Aorta (tissue), 5 donors: ENCODE measurements at regions not wholly inside any gene's neighbourhood (a gene's known extent, or its start where the extent isn't known, plus 50 kb on each side); places are given as distances from the start of the nearest gene placed in this dataset.

Source experiments
- ATAC-seq: fragments of 200-7000 bp; cut with Tn5 transposase; one replicate; pipeline ENCODE4 v1.9.1; 2022; ENCODE audit warnings: moderate library complexity; ENCODE audit not compliant: low FRiP score
- DNase-seq, 2 donors: peaks; one replicate each; pipeline ENCODE4 v3.0.0-alpha.2; 2020
- H3K27ac ChIP-seq, 2 donors: one replicate each; pipeline ENCODE4 v1.5.1; 2013; ENCODE audit warnings: low read length in 2 of 2, mild to moderate bottlenecking in 2 of 2, moderate library complexity in 2 of 2, control low read depth in 1 of 2, inconsistent platforms in 1 of 2, low read depth in 1 of 2
- H3K27me3 ChIP-seq, 2 donors: one replicate each; pipeline ENCODE4 v1.6.1; 2013; ENCODE audit warnings: control low read depth in 1 of 2, low read length in 1 of 2, mild to moderate bottlenecking in 1 of 2, moderate library complexity in 1 of 2; ENCODE audit not compliant: insufficient read depth in 2 of 2, control insufficient read depth in 1 of 2
- H3K36me3 ChIP-seq, 2 donors: one replicate each; pipeline ENCODE4 v1.6.1; 2013; ENCODE audit warnings: control low read depth in 1 of 2, low read length in 1 of 2, mild to moderate bottlenecking in 1 of 2; ENCODE audit not compliant: insufficient read depth in 2 of 2, control insufficient read depth in 1 of 2
- H3K4me1 ChIP-seq, 2 donors: one replicate each; pipeline ENCODE4 v1.6.1; 2013; ENCODE audit warnings: low read length in 2 of 2, control low read depth in 1 of 2, mild to moderate bottlenecking in 1 of 2, moderate library complexity in 1 of 2; ENCODE audit not compliant: insufficient read depth in 2 of 2, control insufficient read depth in 1 of 2
- H3K4me3 ChIP-seq, 2 donors: one replicate each; pipeline ENCODE4 v1.5.1; 2013; ENCODE audit warnings: low read length in 2 of 2, control low read depth in 1 of 2, mild to moderate bottlenecking in 1 of 2
- H3K9me3 ChIP-seq: one replicate; pipeline ENCODE4 v1.6.1; 2013; ENCODE audit warnings: mild to moderate bottlenecking, low read length; ENCODE audit not compliant: control insufficient read depth
- WGBS, 2 donors: extraction: QIAGEN DNeasy Blood & Tissue Kit; methylation state at CpG; one replicate each; pipeline ENCODE4 v1.1.7; 2013; 5-methylcytosine and 5-hydroxymethylcytosine counted together
- intact Hi-C, 2 donors: fragments of 100-400 bp; cut with DNase I; formaldehyde crosslinking; loops; one replicate each; pipeline versions ENCODE4 v1.14.2 to v1.15.0; 2022
- donor health status: healthy with polysubstance abuse.
- donor health status: Bipolar disorder and iron deficiency.
- donor health status: DM: no; HTN: no; CAD: no.
- donor health status: DM: no; HTN: no; CAD: no.
- donor health status: DM: yes; HTN: yes; CAD: no.

GRCh38 chr21:14600569-14601297 is 54.6 kb upstream of the SAMSN1 start:
- ATAC-seq (no peak), DNase-seq (no peak)
- peaks cover 2% of the 10 kb centered on the region for H3K9me3 ChIP-seq
- no peak overlapping the region for H3K27ac ChIP-seq
- no peak overlapping the region for H3K4me3 ChIP-seq
- intact Hi-C loops = no loop called here
- no peaks in the 10 kb centered on the region for H3K36me3 ChIP-seq
- no peaks in the 10 kb centered on the region for H3K27me3 ChIP-seq
- 63 to 69% methylated on average over 3 of the region's 3 CpGs for WGBS, 2 donors
- peaks cover 0 to 2% of the 10 kb centered on the region in 2 donors for H3K4me1 ChIP-seq

GRCh38 chr21:14598065-14598464 is 52.0 kb upstream of the SAMSN1 start:
- no peaks in the 10 kb centered on the region for H3K27me3 ChIP-seq
- no peak for DNase-seq
- no peak for ATAC-seq
- H3K4me3 ChIP-seq = no peak overlapping the region
- H3K36me3 ChIP-seq = no peaks in the 10 kb centered on the region
- H3K9me3 ChIP-seq = peaks cover 2% of the 10 kb centered on the region
- intact Hi-C loops = loop anchor here in 1 of 2 donors (10.0 kb wide), 1 partner anchor 173 kb away; no protein-coding TSS in a partner anchor
- peaks cover 0 to 2% of the 10 kb centered on the region in 2 donors for H3K4me1 ChIP-seq
- no peak overlapping the region for H3K27ac ChIP-seq
